ENCODE measurements at regions not wholly inside any gene's neighbourhood (a gene's known extent, or its start where the extent isn't known, plus 50 kb on each side); places are given as distances from the start of the nearest gene placed in this dataset.
"Not testable (repeated sequence)": the region's sequence is repeated elsewhere in the genome, so short reads cannot be mapped to it uniquely, and the experiment has no call there.

- DNase-seq: no peak
These were observed 230.3 kb upstream of the PTPRD start for GRCh38 chr9:10843151-10843550.

- DNase-seq: no peak
These were observed 243.0 kb upstream of the PTPRD start for GRCh38 chr9:10855847-10856246.

GRCh38 chr9:10858817-10859216 lies 246.0 kb upstream of the PTPRD start:
- no peak for DNase-seq

GRCh38 chr9:10863476-10863875 lies 250.7 kb upstream of the PTPRD start:
- no peak for DNase-seq

- DNase-seq: no peak
These were observed 254.4 kb upstream of the PTPRD start for GRCh38 chr9:10867194-10867593.

GRCh38 chr9:10869687-10870086 lies 256.9 kb upstream of the PTPRD start:
- DNase-seq: no peak

- no peak for DNase-seq
These were observed 261.2 kb upstream of the PTPRD start for GRCh38 chr9:10873999-10874398.

- no peak for DNase-seq
These were observed 262.9 kb upstream of the PTPRD start for GRCh38 chr9:10875752-10876151.

GRCh38 chr9:10876333-10876732 lies 263.5 kb upstream of the PTPRD start:
- no peak for DNase-seq

GRCh38 chr9:10890266-10890665 lies 277.5 kb upstream of the PTPRD start:
- DNase-seq: not testable (repeated sequence)

GRCh38 chr9:10899509-10899908 lies 286.7 kb upstream of the PTPRD start:
- DNase-seq: no peak

GRCh38 chr9:10903969-10904368 lies 291.2 kb upstream of the PTPRD start:
- DNase-seq: no peak

- no peak for DNase-seq
These were observed 298.0 kb upstream of the PTPRD start for GRCh38 chr9:10910779-10911178.

- DNase-seq: no peak
These were observed 298.6 kb upstream of the PTPRD start for GRCh38 chr9:10911373-10911772.

- DNase-seq: no peak
These were observed 304.2 kb upstream of the PTPRD start for GRCh38 chr9:10917001-10917400.

GRCh38 chr9:10921671-10922070 lies 308.9 kb upstream of the PTPRD start:
- no peak for DNase-seq

- no peak for DNase-seq
These were observed 313.1 kb upstream of the PTPRD start for GRCh38 chr9:10925896-10926295.

- no peak for DNase-seq
These were observed 315.6 kb upstream of the PTPRD start for GRCh38 chr9:10928372-10928771.

- DNase-seq: no peak
These were observed 317.3 kb upstream of the PTPRD start for GRCh38 chr9:10930081-10930480.

- no peak for DNase-seq
These were observed 334.0 kb upstream of the PTPRD start for GRCh38 chr9:10946676-10947410.

GRCh38 chr9:10957878-10958277 lies 345.1 kb upstream of the PTPRD start:
- DNase-seq: no peak

GRCh38 chr9:10961883-10962282 lies 349.1 kb upstream of the PTPRD start:
- no peak for DNase-seq

GRCh38 chr9:10983251-10983650 lies 370.4 kb upstream of the PTPRD start:
- no peak for DNase-seq

- DNase-seq: no peak
These were observed 386.8 kb upstream of the PTPRD start for GRCh38 chr9:10999646-11000045.

GRCh38 chr9:11001546-11001945 lies 388.7 kb upstream of the PTPRD start:
- no peak for DNase-seq
